Astrocyte (in vitro differentiated cells and primary cell): ENCODE measurements at regions not wholly inside any gene's neighbourhood (a gene's known extent, or its start where the extent isn't known, plus 50 kb on each side); places are given as distances from the start of the nearest gene placed in this dataset.

Source experiments
- DNase-seq: peaks from one replicate; pipeline ENCODE4 v3.0.0-alpha.2; 2010; ENCODE audit warnings: low read depth
- FAIRE-seq: peaks from 2 replicates; lab custom pipeline; 2011; peaks lifted over from hg19 to GRCh38; lab: Jason Lieb, UNC
- H2AFZ ChIP-seq: 2 replicates; pipeline ENCODE4 v1.6.0; 2012; ENCODE audit warnings: low read depth, low read length, inconsistent platforms
- H3K27ac ChIP-seq: 2 replicates; pipeline ENCODE4 v1.5.1; 2011; ENCODE audit warnings: low read depth, low read length, inconsistent platforms
- H3K27me3 ChIP-seq: 2 replicates; pipeline ENCODE4 v1.6.0; 2011; ENCODE audit warnings: low read length, inconsistent platforms; ENCODE audit not compliant: insufficient read depth
- H3K36me3 ChIP-seq: 2 replicates; pipeline ENCODE4 v1.5.1; 2011; ENCODE audit warnings: low read length, inconsistent platforms; ENCODE audit not compliant: insufficient read depth
- H3K4me1 ChIP-seq: 2 replicates; pipeline ENCODE4 v1.5.1; 2011; ENCODE audit warnings: low read length, inconsistent platforms; ENCODE audit not compliant: insufficient read depth
- H3K4me2 ChIP-seq: 2 replicates; pipeline ENCODE4 v1.6.0; 2012; ENCODE audit warnings: low read length, inconsistent platforms
- H3K4me3 ChIP-seq: 2 replicates; pipeline ENCODE4 v1.5.1; 2011; ENCODE audit warnings: low read depth, mild to moderate bottlenecking, low read length, inconsistent platforms; ENCODE audit not compliant: insufficient read depth
- H3K79me2 ChIP-seq: 2 replicates; pipeline ENCODE4 v1.6.0; 2012; ENCODE audit warnings: mild to moderate bottlenecking, low read length, inconsistent platforms; ENCODE audit not compliant: insufficient read depth
- H3K9ac ChIP-seq: 2 replicates; pipeline ENCODE4 v1.6.0; 2012; ENCODE audit warnings: mild to moderate bottlenecking, low read length, inconsistent platforms
- H3K9me3 ChIP-seq: 2 replicates; pipeline ENCODE4 v1.5.1; 2012; ENCODE audit warnings: low read depth, mild to moderate bottlenecking, low read length, inconsistent platforms; ENCODE audit not compliant: insufficient read depth
- H4K20me1 ChIP-seq: 2 replicates; pipeline ENCODE4 v1.6.0; 2012; ENCODE audit warnings: low read length, inconsistent platforms; ENCODE audit not compliant: insufficient read depth
- H3K27ac Mint-ChIP-seq: one replicate; pipeline ENCODE4 v1.8.0; 2021; ENCODE audit warnings: mild to moderate bottlenecking, mixed read lengths; ENCODE audit not compliant: unreplicated experiment
- H3K27me3 Mint-ChIP-seq: one replicate; pipeline ENCODE4 v1.8.0; 2021; ENCODE audit warnings: low read depth, mixed read lengths; ENCODE audit not compliant: unreplicated experiment
- H3K36me3 Mint-ChIP-seq: one replicate; pipeline ENCODE4 v1.8.0; 2021; ENCODE audit warnings: low read depth, mixed read lengths; ENCODE audit not compliant: unreplicated experiment
- H3K4me1 Mint-ChIP-seq: one replicate; pipeline ENCODE4 v1.8.0; 2021; ENCODE audit warnings: low read depth, mixed read lengths; ENCODE audit not compliant: unreplicated experiment
- H3K4me3 Mint-ChIP-seq: one replicate; pipeline ENCODE4 v1.8.0; 2021; ENCODE audit warnings: mild to moderate bottlenecking, moderate library complexity, mixed read lengths; ENCODE audit not compliant: unreplicated experiment
- H3K9me3 Mint-ChIP-seq: one replicate; pipeline ENCODE4 v1.8.0; 2021; ENCODE audit warnings: mild to moderate bottlenecking, mixed read lengths; ENCODE audit not compliant: unreplicated experiment
- CTCF ChIP-seq: IDR thresholded peaks from 2 replicates; pipeline ENCODE4 v1.5.1; 2011; ENCODE audit warnings: low read depth, mild to moderate bottlenecking, inconsistent platforms, low read length, moderate library complexity; ENCODE audit not compliant: insufficient read depth
- EZH2 ChIP-seq: IDR thresholded peaks from 2 replicates; pipeline ENCODE4 v1.6.1; 2012; ENCODE audit warnings: mild to moderate bottlenecking, low read length, inconsistent platforms; ENCODE audit not compliant: insufficient read depth

GRCh38 chr6:25197111-25197510, 82.1 kb upstream of the CARMIL1 start:
- no peaks in the 10 kb centered on the region for H3K79me2 ChIP-seq
- Mint-ChIP-seq H3K27ac (no peak overlapping the region), H3K9me3 (no peaks in the 10 kb centered on the region), H3K27me3 (no peaks in the 10 kb centered on the region), H3K4me1 (peaks cover 18% of the 10 kb centered on the region), H3K36me3 (no peaks in the 10 kb centered on the region), H3K4me3 (no peak overlapping the region)
- H3K4me2 ChIP-seq: no peak overlapping the region
- no peak overlapping the region for H3K4me3 ChIP-seq
- H3K27me3 ChIP-seq: no peaks in the 10 kb centered on the region
- H3K4me1 ChIP-seq: peaks cover 20% of the 10 kb centered on the region
- no peak for FAIRE-seq
- no peaks in the 10 kb centered on the region for H3K9me3 ChIP-seq
- no peak for DNase-seq
- no peaks in the 10 kb centered on the region for H4K20me1 ChIP-seq
- no peak overlapping the region for H3K27ac ChIP-seq
- no peak overlapping the region for H2AFZ ChIP-seq
- H3K36me3 ChIP-seq: no peaks in the 10 kb centered on the region
- TF ChIP-seq CTCF: no peak
- no peak for TF ChIP-seq EZH2
- no peak overlapping the region for H3K9ac ChIP-seq

- Mint-ChIP-seq H3K4me1 (peaks cover 4% of the 10 kb centered on the region), H3K27ac (no peak overlapping the region), H3K36me3 (no peaks in the 10 kb centered on the region), H3K4me3 (no peak overlapping the region), H3K27me3 (no peaks in the 10 kb centered on the region), H3K9me3 (no peaks in the 10 kb centered on the region)
- FAIRE-seq (no peak), DNase-seq (no peak)
- Histone ChIP-seq H3K9me3 (no peaks in the 10 kb centered on the region), H3K36me3 (no peaks in the 10 kb centered on the region), H2AFZ (no peak overlapping the region), H3K79me2 (no peaks in the 10 kb centered on the region), H3K4me1 (peaks cover 7% of the 10 kb centered on the region), H3K27ac (no peak overlapping the region), H4K20me1 (no peaks in the 10 kb centered on the region), H3K4me2 (no peak overlapping the region), H3K27me3 (no peaks in the 10 kb centered on the region), H3K9ac (no peak overlapping the region), H3K4me3 (no peak overlapping the region)
- no peak for TF ChIP-seq EZH2
- TF ChIP-seq CTCF: no peak
These were observed 79.6 kb upstream of the CARMIL1 start for GRCh38 chr6:25199544-25199943.

- Histone ChIP-seq H4K20me1 (no peaks in the 10 kb centered on the region), H3K9me3 (no peaks in the 10 kb centered on the region), H3K79me2 (no peaks in the 10 kb centered on the region), H2AFZ (peak overlapping the region; percentile 8), H3K4me3 (no peak overlapping the region), H3K27ac (peak overlapping the region; percentile 83), H3K27me3 (no peaks in the 10 kb centered on the region), H3K9ac (peak overlapping the region; percentile 53), H3K4me2 (peak overlapping the region; percentile 60), H3K36me3 (no peaks in the 10 kb centered on the region), H3K4me1 (peaks cover 7% of the 10 kb centered on the region)
- no peaks in the 10 kb centered on the region for H3K36me3 Mint-ChIP-seq
- no peak for TF ChIP-seq EZH2
- no peak for TF ChIP-seq CTCF
- H3K27me3 Mint-ChIP-seq: no peaks in the 10 kb centered on the region
- DNase-seq (peak; percentile 82), FAIRE-seq (peak; percentile 72)
- H3K4me1 Mint-ChIP-seq: peaks cover 4% of the 10 kb centered on the region
- H3K4me3 Mint-ChIP-seq: no peak overlapping the region
- H3K27ac Mint-ChIP-seq: no peak overlapping the region
- no peaks in the 10 kb centered on the region for H3K9me3 Mint-ChIP-seq
These were observed 76.7 kb upstream of the CARMIL1 start for GRCh38 chr6:25202504-25202903.
